ENCODE measurements at regions not wholly inside any gene's neighbourhood (a gene's known extent, or its start where the extent isn't known, plus 50 kb on each side); places are given as distances from the start of the nearest gene placed in this dataset.

DNA sequence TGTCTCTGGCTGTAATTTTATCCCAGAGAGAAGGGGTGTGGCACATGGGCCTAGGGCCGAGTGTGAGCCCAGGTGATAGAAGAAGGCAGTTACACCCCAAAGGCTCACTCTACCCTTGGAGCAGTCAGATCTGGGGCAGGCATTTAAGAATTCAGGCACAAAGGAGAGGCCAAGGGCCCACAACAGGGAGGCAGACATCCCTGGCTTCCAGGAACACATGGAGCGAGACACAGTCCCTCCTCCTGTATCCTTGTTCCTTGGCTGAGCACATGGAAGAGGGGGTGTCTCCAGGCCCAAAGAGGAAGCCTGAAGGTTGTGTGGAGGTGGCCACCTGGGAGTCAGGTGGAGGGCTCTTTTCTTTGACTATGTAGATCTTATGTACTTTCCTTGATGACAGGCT, 286.2 kb downstream of the RPS24 start (continued):
- TF ChIP-seq, protein P1, sequence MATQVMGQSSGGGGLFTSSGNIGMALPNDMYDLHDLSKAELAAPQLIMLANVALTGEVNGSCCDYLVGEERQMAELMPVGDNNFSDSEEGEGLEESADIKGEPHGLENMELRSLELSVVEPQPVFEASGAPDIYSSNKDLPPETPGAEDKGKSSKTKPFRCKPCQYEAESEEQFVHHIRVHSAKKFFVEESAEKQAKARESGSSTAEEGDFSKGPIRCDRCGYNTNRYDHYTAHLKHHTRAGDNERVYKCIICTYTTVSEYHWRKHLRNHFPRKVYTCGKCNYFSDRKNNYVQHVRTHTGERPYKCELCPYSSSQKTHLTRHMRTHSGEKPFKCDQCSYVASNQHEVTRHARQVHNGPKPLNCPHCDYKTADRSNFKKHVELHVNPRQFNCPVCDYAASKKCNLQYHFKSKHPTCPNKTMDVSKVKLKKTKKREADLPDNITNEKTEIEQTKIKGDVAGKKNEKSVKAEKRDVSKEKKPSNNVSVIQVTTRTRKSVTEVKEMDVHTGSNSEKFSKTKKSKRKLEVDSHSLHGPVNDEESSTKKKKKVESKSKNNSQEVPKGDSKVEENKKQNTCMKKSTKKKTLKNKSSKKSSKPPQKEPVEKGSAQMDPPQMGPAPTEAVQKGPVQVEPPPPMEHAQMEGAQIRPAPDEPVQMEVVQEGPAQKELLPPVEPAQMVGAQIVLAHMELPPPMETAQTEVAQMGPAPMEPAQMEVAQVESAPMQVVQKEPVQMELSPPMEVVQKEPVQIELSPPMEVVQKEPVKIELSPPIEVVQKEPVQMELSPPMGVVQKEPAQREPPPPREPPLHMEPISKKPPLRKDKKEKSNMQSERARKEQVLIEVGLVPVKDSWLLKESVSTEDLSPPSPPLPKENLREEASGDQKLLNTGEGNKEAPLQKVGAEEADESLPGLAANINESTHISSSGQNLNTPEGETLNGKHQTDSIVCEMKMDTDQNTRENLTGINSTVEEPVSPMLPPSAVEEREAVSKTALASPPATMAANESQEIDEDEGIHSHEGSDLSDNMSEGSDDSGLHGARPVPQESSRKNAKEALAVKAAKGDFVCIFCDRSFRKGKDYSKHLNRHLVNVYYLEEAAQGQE (IDR thresholded peaks at IDR 0.05; ENCODE audit: low read depth, low read length), result no peak
- TF ChIP-seq, protein P2, sequence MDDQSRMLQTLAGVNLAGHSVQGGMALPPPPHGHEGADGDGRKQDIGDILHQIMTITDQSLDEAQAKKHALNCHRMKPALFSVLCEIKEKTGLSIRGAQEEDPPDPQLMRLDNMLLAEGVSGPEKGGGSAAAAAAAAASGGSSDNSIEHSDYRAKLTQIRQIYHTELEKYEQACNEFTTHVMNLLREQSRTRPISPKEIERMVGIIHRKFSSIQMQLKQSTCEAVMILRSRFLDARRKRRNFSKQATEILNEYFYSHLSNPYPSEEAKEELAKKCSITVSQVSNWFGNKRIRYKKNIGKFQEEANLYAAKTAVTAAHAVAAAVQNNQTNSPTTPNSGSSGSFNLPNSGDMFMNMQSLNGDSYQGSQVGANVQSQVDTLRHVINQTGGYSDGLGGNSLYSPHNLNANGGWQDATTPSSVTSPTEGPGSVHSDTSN (IDR thresholded peaks at IDR 0.05), result no peak
- TF ChIP-seq EZH2phosphoT487 (IDR thresholded peaks at IDR 0.05; ENCODE audit: borderline replicate concordance, low read depth) (no peak), MEF2A (IDR thresholded peaks at IDR 0.05; ENCODE audit: borderline replicate concordance, low read depth) (no peak), RXRA (IDR thresholded peaks at IDR 0.05; ENCODE audit: borderline replicate concordance, low read depth) (no peak)

DNA sequence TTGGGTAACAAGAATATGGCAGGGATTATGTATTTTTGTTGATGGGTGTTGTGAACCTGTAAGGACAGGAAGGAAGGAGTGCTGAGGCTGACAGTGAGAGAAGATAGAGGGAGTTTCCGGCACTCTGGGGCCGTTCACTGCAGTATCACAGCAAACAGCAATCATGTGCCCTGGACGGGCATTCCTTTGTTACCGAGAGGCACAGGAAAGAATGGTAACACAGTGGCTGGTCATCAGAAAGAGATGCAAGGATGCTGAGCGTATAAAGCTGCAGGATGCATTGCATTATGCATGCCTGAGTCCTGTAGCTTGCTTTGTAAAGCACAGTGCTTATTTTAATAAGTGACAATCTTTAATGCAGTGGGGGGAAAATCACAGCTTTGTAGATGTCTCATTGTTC, 286.8 kb downstream of the RPS24 start:
- DNase-seq, result no peak
- CTCF ChIA-PET, result no interaction called here
- 84% methylated on average over 5 of the region's 5 CpGs for WGBS (ENCODE audit: low lambda C conversion rate)

More for the DNA sequence above, 286.8 kb downstream of the RPS24 start:
- Histone ChIP-seq H3K36me3 (replicated peaks in 1 of 2; ENCODE audit: control insufficient read depth in 1 of 2, insufficient read depth in 2 of 2, low read length in 1 of 2) (no peaks in the 10 kb centered on the region), H3K79me2 (ENCODE audit: insufficient read depth) (no peaks in the 10 kb centered on the region), H3K9ac (no peak overlapping the region), H3K4me3 (ENCODE audit: low read depth in 2 of 2, low read length in 1 of 2) (no peak overlapping the region), H3K27ac (ENCODE audit: low read depth in 2 of 2, low read length in 1 of 2) (peak overlapping the region in 1 of 2 experiments; percentile 85; a peak in 1 of 4 replicates), H3K4me2 (no peak overlapping the region), H3K4me1 (ENCODE audit: control insufficient read depth in 1 of 2, insufficient read depth in 2 of 2, low read depth in 1 of 2, low read length in 1 of 2) (peaks cover 7 to 42% of the 10 kb centered on the region in 2 experiments; a peak in 3 of 4 replicates), H3F3A (replicated peaks; ENCODE audit: insufficient read depth) (peaks cover 5% of the 10 kb centered on the region), H3K9me3 (no peaks in the 10 kb centered on the region), H2AFZ (ENCODE audit: low read depth) (no peak overlapping the region), H3K27me3 (ENCODE audit: insufficient read depth) (no peaks in the 10 kb centered on the region), H3K9me2 (no peaks in the 10 kb centered on the region), H4K20me1 (ENCODE audit: insufficient read depth) (no peaks in the 10 kb centered on the region)
- POLR2A ChIA-PET, result no interaction called here
- TF ChIP-seq ELF1 (IDR thresholded peaks at IDR 0.05), result no peak
- no peak for TF ChIP-seq SMC3 (IDR thresholded peaks at IDR 0.05; ENCODE audit: low read depth, low read length)
- TF ChIP-seq RCOR1 (IDR thresholded peaks at IDR 0.05; ENCODE audit: low read length), result no peak
- TF ChIP-seq, protein P3, sequence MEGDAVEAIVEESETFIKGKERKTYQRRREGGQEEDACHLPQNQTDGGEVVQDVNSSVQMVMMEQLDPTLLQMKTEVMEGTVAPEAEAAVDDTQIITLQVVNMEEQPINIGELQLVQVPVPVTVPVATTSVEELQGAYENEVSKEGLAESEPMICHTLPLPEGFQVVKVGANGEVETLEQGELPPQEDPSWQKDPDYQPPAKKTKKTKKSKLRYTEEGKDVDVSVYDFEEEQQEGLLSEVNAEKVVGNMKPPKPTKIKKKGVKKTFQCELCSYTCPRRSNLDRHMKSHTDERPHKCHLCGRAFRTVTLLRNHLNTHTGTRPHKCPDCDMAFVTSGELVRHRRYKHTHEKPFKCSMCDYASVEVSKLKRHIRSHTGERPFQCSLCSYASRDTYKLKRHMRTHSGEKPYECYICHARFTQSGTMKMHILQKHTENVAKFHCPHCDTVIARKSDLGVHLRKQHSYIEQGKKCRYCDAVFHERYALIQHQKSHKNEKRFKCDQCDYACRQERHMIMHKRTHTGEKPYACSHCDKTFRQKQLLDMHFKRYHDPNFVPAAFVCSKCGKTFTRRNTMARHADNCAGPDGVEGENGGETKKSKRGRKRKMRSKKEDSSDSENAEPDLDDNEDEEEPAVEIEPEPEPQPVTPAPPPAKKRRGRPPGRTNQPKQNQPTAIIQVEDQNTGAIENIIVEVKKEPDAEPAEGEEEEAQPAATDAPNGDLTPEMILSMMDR (IDR thresholded peaks at IDR 0.05), result no peak
- no peak for TF ChIP-seq SIN3A (IDR thresholded peaks at IDR 0.05; ENCODE audit: borderline replicate concordance, low read depth, low read length)
- no peak for TF ChIP-seq EP300 (IDR thresholded peaks at IDR 0.05; ENCODE audit: borderline replicate concordance in 1 of 2, low read depth in 1 of 2, low read length in 1 of 2)
- no peak for TF ChIP-seq YY1 (IDR thresholded peaks at IDR 0.05; ENCODE audit: low read depth)
- TF ChIP-seq RAD21 (IDR thresholded peaks at IDR 0.05; ENCODE audit: low read length), result no peak
- TF ChIP-seq, protein P4, sequence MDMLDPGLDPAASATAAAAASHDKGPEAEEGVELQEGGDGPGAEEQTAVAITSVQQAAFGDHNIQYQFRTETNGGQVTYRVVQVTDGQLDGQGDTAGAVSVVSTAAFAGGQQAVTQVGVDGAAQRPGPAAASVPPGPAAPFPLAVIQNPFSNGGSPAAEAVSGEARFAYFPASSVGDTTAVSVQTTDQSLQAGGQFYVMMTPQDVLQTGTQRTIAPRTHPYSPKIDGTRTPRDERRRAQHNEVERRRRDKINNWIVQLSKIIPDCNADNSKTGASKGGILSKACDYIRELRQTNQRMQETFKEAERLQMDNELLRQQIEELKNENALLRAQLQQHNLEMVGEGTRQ (IDR thresholded peaks at IDR 0.05; ENCODE audit: borderline replicate concordance, low read depth, low read length), result no peak
- no peak for TF ChIP-seq JUND (IDR thresholded peaks at IDR 0.05)
- TF ChIP-seq TAF1 (IDR thresholded peaks at IDR 0.05; ENCODE audit: borderline replicate concordance, low read depth, low read length), result no peak
- no peak for TF ChIP-seq FOSL2 (IDR thresholded peaks at IDR 0.05; ENCODE audit: borderline replicate concordance, low read depth)
